Non-pigmented ciliary epithelial cell (primary cell): ENCODE measurements at regions not wholly inside any gene's neighbourhood (a gene's known extent, or its start where the extent isn't known, plus 50 kb on each side); places are given as distances from the start of the nearest gene placed in this dataset.
"Not testable (repeated sequence)": the region's sequence is repeated elsewhere in the genome, so short reads cannot be mapped to it uniquely, and the experiment has no call there.

Source experiments
- DNase-seq: peaks from one replicate; pipeline ENCODE4 v3.0.0-alpha.2; 2010; ENCODE audit warnings: low read depth

GRCh38 chrX:13476384-13476783 lies 93.0 kb upstream of the EGFL6 start:
- no peak for DNase-seq

DNA sequence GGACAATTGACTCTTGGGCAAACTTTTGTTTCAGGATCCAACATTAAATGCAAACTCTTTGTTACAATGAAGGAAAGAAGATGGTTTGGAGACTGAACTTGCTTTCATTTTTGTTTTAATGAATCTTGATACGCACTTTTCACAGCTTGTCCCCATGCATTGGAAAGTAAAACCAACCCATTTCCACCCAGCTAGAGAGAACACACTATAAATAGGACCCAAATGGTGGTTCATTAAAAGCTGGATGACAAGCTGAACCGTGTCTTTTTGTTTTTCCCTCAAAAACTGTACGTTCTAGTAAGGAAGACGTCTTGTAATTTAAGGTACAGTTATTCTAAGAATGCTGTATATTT lies 95.3 kb upstream of the EGFL6 start:
- DNase-seq = no peak

- no peak for DNase-seq
These were observed 95.8 kb upstream of the EGFL6 start for GRCh38 chrX:13473442-13474163.

DNA sequence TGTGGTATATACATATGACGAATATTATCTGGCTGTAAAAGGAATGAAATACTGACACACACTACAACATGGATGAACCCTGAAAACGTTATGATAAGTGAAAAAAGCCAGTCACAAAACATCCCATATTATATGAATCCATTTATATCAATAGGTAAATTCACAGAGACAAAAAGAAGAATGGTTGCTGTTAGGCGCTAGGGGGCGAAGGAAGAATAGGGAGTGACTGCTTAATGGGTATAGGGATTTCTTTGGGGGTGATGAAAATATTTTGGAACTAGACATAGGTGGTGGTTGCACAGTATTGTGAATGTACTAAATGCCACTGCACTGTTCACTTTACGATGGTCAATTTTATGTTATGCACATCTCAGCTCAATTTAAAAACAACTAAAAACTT lies 96.4 kb upstream of the EGFL6 start:
- DNase-seq = no peak

- no peak for DNase-seq
These were observed 98.1 kb upstream of the EGFL6 start for GRCh38 chrX:13471269-13471668.

DNA sequence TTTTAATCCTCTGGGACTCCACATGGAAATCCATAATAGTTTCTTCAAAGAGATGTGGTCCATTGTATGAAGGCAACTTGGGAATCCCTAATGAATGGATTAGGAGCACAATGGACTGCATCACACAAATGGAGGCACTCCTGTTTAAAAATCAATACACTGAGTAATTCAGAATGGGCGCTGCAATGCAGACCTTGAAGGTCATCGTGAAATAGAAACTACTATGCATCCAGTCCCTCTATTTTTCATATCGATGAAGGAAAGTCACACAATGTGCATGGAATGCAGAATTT lies 98.8 kb upstream of the EGFL6 start:
- no peak for DNase-seq

DNA sequence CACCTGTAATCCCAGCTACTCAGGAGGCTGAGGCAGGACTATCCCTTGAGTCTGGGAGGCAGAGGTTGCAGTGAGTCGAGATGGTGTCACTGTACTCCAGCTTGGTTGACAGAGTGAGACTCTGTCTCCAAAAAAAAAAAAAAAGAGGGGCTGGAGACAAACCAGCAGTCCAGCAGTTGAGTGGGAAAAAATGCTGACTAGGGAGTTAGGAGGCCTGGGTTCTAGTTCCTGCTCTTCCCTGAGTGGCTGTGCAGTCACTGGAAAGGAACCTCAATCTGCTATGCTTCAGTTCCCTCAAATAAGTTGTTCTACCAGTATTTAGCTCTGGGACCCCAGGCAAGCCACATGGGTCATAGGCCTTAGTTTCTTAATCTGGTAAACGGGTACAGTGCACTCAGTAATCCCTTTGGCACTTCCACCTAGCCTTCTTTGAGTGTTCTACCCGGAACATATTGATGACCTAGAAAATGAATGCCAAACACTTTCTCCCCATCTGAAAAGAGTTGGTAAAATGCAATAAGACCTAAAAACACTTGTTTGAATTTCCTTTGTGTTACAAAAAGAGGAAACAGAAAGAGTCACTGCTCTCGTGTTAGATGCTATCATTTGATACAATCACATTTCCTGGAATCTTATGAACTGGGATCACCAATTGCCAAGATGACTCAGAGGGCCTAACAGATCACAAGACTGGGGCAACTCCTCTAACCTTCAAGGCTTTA lies 99.3 kb upstream of the EGFL6 start:
- DNase-seq = peak; percentile 28

- DNase-seq = no peak
These were observed 101.3 kb upstream of the EGFL6 start for GRCh38 chrX:13468096-13468495.

DNA sequence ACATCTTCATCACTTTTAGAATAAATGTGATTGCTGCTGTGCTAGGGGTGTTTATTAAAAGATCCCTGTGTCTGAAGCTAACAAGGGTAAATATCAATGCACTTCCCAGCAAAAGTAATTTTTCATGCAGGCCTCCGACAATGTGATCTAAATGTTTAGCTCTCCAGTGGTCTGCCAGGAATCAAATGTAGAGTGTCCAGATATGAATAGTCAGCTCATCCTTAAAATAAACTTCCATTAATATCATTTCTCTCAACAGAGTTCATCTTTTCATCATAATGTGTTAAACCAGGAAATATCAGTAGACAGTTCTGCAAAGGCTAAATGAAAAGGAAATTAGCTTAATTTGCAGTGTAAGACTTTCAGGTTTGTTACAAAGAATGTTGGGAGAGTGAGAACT lies 102.2 kb upstream of the EGFL6 start:
- no peak for DNase-seq

GRCh38 chrX:13464599-13465275 lies 104.7 kb upstream of the EGFL6 start:
- DNase-seq = no peak

- DNase-seq = peak; percentile 76
These were observed 105.8 kb upstream of the EGFL6 start for GRCh38 chrX:13463608-13464007.

DNA sequence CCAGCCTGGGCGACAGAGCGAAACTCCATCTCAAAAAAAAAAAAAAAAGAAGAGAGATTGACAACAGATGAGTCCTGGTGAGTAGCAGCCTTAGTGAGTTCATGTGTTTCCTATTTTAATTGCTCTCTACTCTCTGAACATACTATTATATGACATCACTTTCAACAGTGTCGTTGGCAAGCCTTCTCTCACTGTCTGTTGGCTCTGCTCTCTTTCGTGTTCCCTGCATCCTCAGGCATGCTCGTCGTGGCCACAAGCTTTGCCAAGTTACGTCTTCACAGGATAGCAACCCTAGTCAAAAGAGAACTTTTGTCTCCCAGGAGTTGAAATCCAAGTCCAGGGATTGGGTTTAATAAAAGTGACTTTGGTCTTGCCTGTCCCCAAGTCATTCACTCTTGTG lies 117.1 kb upstream of the EGFL6 start:
- no peak for DNase-seq

GRCh38 chrX:13449441-13449840 lies 120.0 kb upstream of the EGFL6 start:
- DNase-seq = no peak

DNA sequence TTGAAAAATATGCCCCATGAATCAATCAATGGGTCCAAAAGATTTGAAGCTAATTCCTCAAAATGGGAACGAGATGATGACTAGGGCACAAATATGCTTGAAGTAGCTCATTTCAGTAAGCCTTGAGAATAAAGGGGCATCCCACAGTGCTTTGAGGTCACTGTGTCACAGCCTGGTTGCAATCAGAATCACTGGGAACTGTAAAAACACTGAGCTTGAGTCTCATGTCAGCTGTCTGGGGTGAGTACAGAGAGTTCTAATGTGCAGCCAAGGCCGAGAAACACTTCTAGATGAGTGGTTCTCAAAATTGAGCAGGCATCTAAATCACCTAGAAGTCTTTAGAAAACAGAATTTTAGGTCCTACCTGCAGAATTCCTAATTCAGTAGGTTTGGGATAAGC lies 120.5 kb upstream of the EGFL6 start:
- DNase-seq = no peak

- not testable (repeated sequence) for DNase-seq
These were observed 121.8 kb upstream of the ATXN3L start for GRCh38 chrX:13441608-13442007.

- no peak for DNase-seq
These were observed 120.3 kb upstream of the ATXN3L start for GRCh38 chrX:13440176-13440575.

- no peak for DNase-seq
These were observed 113.4 kb upstream of the ATXN3L start for GRCh38 chrX:13433298-13433605.

DNA sequence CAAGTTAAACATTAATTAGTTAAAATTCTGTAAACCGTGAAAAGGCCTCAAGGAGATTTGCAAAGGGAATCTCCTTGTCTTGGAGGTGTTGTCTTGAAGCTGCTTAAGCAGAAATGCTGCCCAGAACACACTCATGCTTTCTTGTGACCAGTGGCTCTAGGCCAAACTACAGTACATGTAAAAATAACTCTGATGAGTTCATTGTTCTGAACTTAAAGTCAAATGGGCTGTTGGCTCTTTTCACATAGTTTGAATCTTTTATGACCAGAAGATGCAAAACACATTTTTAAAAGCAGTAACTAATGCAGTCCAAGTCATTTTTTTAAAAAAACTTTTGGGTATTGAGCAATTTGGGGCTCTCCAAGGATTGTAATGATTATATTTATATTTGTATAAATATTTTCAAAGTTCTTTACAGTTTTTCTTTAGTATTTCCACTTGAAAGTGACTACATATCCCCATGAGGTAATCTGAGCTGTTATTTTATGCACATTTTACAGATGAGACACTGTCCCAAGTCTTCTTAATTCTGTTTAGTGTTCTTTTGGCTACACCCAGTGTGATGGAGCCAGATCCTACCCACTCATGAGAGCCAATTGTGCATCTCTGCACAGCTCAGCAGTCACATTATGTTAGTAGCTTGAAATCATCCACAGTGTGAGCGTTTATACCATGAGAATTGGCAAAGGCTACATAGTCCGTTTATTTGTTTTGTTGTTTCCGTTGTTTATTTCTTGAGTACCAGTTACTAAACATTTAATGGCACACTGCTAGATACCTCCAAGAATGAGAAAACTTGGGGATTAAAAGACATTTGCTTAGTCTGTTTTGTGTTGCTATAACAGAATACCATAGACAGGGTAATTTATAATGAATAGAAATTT lies 112.8 kb upstream of the ATXN3L start:
- peak; percentile 90 for DNase-seq

DNA sequence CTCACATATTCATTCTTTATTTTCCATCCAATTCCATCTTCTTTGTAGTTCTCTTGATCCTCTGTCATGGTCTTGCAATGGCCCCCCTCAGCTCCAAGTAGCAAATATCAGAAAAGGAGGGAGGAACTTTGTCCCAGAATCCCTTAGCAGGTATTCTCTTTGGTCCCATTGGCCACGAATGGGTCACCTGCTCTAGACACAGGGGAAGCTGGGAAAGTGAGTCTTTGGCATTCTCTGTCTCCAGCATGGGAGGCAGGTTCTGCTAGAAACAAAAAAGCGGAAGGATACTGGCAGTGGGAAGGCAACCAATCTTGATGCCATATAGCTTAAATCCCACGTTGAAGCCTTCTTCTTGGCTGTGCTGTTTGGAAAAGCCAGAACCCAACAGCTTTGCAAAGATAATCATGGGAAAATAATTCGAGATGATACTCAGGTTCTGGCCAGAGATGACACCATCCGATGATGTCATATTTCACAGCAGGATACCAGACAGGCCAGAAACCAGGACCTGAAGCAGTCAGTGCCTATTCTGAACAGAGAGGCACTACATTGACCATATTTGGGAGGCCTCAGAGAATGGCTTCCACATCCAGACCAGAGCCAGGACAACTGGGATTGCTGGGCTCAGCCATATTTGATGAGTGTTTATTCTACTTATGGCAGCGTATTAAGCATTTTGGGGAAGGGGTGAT lies 110.4 kb upstream of the ATXN3L start:
- DNase-seq = no peak

DNA sequence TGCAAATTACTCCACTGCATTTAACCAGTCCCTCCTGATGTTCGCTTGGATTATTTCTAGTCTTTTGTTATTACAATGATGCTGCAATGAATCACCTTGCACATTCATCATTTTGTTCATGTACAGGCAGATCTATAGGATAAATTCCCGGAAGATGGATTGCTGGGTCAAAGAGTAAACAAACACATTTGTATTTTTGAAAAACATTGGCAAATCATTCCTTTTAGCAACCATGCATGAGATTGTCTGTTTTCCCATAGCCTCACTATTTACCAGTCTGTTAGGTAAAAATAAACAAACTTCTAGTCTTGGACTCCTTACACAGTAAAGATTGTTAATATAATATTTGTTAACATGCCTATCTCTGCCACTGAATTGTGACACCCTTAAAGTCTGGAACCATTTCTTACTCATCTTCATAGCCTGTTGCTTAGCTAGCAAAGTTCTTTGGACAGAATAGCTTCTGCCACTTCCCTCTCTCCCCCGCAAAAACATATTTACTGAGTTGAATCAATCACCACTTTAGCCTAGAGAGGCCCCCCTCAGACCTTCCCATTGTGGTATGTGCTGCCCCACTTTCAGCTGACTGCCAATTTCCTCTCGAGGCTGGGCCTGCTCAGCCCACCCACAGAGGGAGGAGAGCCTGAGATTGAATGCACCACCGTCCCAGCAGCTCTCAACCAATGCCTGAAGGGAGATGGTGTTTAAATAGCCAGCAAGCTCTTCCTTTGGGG lies 108.4 kb upstream of the ATXN3L start:
- DNase-seq = peak; percentile 55

- no peak for DNase-seq
These were observed 107.7 kb upstream of the ATXN3L start for GRCh38 chrX:13427441-13428052.
